ENCODE measurements at regions not wholly inside any gene's neighbourhood (a gene's known extent, or its start where the extent isn't known, plus 50 kb on each side); places are given as distances from the start of the nearest gene placed in this dataset.
A peak's percentile ranks its signal among the peaks of the same experiment; 100 is the strongest.
"Not testable (repeated sequence)": the region's sequence is repeated elsewhere in the genome, so short reads cannot be mapped to it uniquely, and the experiment has no call there.

DNA sequence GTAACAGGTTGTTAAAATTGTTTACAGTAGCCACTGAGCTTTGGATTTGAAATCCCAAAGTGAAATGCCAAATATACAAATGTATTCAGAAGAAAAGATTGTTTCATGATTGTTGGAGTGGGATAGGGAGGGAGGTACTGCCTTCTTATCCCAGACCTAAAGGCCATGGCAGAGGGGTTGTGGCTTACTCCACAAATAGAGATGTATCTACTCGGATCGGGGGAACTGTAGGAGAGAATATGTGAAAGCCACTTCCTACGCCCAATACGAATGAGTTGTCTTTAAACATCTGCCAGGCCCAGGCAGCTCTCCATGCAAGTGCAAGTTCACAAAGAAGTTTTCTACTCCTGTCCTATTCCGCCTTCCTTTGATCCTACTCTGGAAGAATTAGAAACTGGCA, 150.2 kb upstream of the PRSS12 start:
- not testable (repeated sequence) for H3K4me3 ChIP-seq; H3K27me3 ChIP-seq; H3K9me2 ChIP-seq (replicated peaks; ENCODE audit: insufficient read depth); H2AFZ ChIP-seq; H3K79me2 ChIP-seq; H4K20me1 ChIP-seq (ENCODE audit: insufficient read depth, poor library complexity, severe bottlenecking); H3K4me1 ChIP-seq (ENCODE audit: insufficient read depth); H3K27ac ChIP-seq; H3K36me3 ChIP-seq (replicated peaks; ENCODE audit: insufficient read depth, low read depth); DNase-seq (ENCODE audit: low spot score); H3K9me3 ChIP-seq (ENCODE audit: low read depth); H3K4me2 ChIP-seq
- 79% methylated on average over 5 of the region's 5 CpGs for WGBS (ENCODE audit: low lambda C conversion rate, missing lambda C conversion rate)

DNA sequence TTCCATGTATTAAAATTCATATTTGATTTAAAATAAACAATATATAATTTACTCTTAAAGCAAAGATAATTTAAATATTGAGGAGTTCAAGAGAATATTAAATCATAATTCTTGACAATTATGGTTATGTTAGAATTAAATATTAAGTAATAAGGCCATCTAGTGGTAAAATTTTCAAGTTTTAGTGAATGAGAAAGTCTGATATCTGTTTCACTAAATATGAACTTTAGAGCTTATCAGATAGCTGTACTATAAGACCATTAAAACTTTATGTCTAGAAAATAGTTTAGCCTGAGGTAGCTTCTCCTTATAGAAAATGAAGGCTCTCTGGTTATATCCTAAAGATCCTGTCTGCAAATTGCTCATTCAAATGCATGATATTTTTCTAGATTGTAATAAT, 152.1 kb upstream of the PRSS12 start:
- not testable (repeated sequence) for H3K4me3 ChIP-seq; H3K27me3 ChIP-seq; H3K9me2 ChIP-seq (replicated peaks; ENCODE audit: insufficient read depth); H3K36me3 ChIP-seq (replicated peaks; ENCODE audit: insufficient read depth, low read depth); H3K4me2 ChIP-seq; H3K27ac ChIP-seq; DNase-seq (ENCODE audit: low spot score); H2AFZ ChIP-seq; H4K20me1 ChIP-seq (ENCODE audit: insufficient read depth, poor library complexity, severe bottlenecking); H3K4me1 ChIP-seq (ENCODE audit: insufficient read depth); H3K9me3 ChIP-seq (ENCODE audit: low read depth); H3K79me2 ChIP-seq
- TF ChIP-seq, protein P1, sequence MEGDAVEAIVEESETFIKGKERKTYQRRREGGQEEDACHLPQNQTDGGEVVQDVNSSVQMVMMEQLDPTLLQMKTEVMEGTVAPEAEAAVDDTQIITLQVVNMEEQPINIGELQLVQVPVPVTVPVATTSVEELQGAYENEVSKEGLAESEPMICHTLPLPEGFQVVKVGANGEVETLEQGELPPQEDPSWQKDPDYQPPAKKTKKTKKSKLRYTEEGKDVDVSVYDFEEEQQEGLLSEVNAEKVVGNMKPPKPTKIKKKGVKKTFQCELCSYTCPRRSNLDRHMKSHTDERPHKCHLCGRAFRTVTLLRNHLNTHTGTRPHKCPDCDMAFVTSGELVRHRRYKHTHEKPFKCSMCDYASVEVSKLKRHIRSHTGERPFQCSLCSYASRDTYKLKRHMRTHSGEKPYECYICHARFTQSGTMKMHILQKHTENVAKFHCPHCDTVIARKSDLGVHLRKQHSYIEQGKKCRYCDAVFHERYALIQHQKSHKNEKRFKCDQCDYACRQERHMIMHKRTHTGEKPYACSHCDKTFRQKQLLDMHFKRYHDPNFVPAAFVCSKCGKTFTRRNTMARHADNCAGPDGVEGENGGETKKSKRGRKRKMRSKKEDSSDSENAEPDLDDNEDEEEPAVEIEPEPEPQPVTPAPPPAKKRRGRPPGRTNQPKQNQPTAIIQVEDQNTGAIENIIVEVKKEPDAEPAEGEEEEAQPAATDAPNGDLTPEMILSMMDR (IDR thresholded peaks at IDR 0.05; ENCODE audit: poor library complexity): peak; percentile 33

DNA sequence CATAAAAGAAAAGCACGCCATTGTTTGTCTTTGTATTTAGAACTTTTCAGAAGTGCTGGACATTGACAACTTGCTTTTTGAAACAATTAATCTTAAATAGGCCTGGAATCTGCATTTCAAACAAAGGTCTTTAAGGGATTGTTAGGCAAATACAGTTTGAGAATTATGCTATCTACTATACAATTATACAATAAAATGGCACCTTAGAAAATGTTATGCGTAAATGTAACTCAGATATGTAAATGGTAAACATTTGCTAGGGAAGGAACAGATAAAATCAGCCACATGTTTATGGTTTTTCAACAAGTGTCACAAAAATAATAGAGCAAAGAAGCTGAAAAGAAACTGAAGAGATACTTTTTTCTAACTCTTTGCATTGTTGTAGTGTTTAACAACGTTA, 152.7 kb upstream of the PRSS12 start:
- not testable (repeated sequence) for H3K27ac ChIP-seq; H3K9me2 ChIP-seq (replicated peaks; ENCODE audit: insufficient read depth); H2AFZ ChIP-seq; H3K36me3 ChIP-seq (replicated peaks; ENCODE audit: insufficient read depth, low read depth); H3K27me3 ChIP-seq; H3K4me3 ChIP-seq; H3K4me1 ChIP-seq (ENCODE audit: insufficient read depth); H3K9me3 ChIP-seq (ENCODE audit: low read depth); H4K20me1 ChIP-seq (ENCODE audit: insufficient read depth, poor library complexity, severe bottlenecking); H3K4me2 ChIP-seq; DNase-seq (ENCODE audit: low spot score); H3K79me2 ChIP-seq
- WGBS (ENCODE audit: low lambda C conversion rate, missing lambda C conversion rate): 64% methylated on average over 3 of the region's 3 CpGs

DNA sequence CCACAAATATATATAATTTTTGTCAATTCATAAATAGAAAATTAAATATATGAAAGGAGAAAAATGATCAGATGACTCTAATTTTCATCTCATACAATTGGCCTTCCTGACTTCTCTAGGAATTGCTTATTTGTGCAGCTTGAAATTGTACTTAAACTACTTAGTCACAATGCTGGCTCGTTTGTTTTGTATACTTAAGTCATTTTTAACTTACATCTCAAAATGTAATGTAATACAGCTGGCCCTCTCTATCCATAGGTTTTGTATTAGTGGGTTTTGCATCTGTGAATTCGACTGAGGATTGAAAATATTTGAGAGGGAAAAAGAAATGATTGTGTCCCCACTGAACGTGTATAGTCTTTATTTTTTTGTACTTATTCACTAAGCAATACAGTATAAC, 160.1 kb upstream of the PRSS12 start:
- not testable (repeated sequence) for H3K4me2 ChIP-seq; DNase-seq (ENCODE audit: low spot score); H3K4me1 ChIP-seq (ENCODE audit: insufficient read depth); H3K27me3 ChIP-seq; H3K4me3 ChIP-seq; H3K27ac ChIP-seq; H4K20me1 ChIP-seq (ENCODE audit: insufficient read depth, poor library complexity, severe bottlenecking); H3K9me2 ChIP-seq (replicated peaks; ENCODE audit: insufficient read depth); H2AFZ ChIP-seq; H3K79me2 ChIP-seq; H3K9me3 ChIP-seq (ENCODE audit: low read depth); H3K36me3 ChIP-seq (replicated peaks; ENCODE audit: insufficient read depth, low read depth)
- 79% methylated on average over 3 of the region's 3 CpGs for WGBS (ENCODE audit: low lambda C conversion rate, missing lambda C conversion rate)

DNA sequence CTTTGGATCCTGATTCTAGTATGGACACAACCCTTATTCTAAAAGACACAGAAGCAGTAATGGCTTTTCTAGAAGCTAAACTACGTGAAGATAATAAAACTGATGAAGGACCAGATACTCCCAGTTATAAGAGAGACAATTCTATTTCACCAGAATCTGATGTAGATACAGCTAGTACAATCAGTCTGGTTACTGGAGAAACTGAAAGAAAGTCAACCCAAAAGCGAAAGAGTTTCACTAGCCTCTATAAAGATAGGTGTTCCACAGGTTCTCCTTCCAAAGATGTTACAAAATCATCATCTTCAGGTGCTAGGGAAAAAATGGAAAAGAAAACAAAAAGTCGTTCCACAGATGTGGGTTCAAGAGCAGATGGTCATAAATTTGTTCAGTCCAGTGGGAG, 161.5 kb upstream of the PRSS12 start:
- H3K79me2 ChIP-seq; H3K9me3 ChIP-seq (ENCODE audit: low read depth); H3K4me3 ChIP-seq; H3K27ac ChIP-seq; H3K9me2 ChIP-seq (replicated peaks; ENCODE audit: insufficient read depth); H3K36me3 ChIP-seq (replicated peaks; ENCODE audit: insufficient read depth, low read depth); H3K27me3 ChIP-seq; H2AFZ ChIP-seq; H3K4me1 ChIP-seq (ENCODE audit: insufficient read depth); H3K4me2 ChIP-seq; DNase-seq (ENCODE audit: low spot score); H4K20me1 ChIP-seq (ENCODE audit: insufficient read depth, poor library complexity, severe bottlenecking): not testable (repeated sequence)
- WGBS (ENCODE audit: low lambda C conversion rate, missing lambda C conversion rate): 92% methylated on average over 3 of the region's 3 CpGs

DNA sequence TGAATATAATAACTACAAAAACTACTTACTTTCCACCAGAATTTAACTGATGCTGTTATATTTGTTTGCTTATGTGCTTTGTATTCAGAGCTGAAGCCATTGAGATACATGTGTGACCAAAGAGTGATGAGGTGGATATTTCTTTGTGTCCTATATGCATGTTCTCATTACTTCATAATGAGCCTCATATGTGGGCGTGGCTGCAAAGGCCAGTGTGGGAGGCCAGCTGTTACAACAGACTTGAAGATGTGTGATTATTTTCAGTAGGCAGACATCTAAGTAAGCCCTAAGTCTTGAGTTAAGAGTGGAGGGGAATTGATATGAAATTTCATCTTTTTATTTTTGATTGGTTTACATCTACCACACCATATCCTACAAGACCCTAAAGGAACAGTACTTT, 163.3 kb upstream of the PRSS12 start:
- H4K20me1 ChIP-seq (ENCODE audit: insufficient read depth, poor library complexity, severe bottlenecking); H3K36me3 ChIP-seq (replicated peaks; ENCODE audit: insufficient read depth, low read depth); H3K27me3 ChIP-seq; H3K4me3 ChIP-seq; H3K9me2 ChIP-seq (replicated peaks; ENCODE audit: insufficient read depth); H3K4me1 ChIP-seq (ENCODE audit: insufficient read depth); H3K4me2 ChIP-seq; DNase-seq (ENCODE audit: low spot score); H3K79me2 ChIP-seq; H3K9me3 ChIP-seq (ENCODE audit: low read depth); H2AFZ ChIP-seq; H3K27ac ChIP-seq: not testable (repeated sequence)
- 89% methylated on average over 1 of the region's 1 CpG for WGBS (ENCODE audit: low lambda C conversion rate, missing lambda C conversion rate)

DNA sequence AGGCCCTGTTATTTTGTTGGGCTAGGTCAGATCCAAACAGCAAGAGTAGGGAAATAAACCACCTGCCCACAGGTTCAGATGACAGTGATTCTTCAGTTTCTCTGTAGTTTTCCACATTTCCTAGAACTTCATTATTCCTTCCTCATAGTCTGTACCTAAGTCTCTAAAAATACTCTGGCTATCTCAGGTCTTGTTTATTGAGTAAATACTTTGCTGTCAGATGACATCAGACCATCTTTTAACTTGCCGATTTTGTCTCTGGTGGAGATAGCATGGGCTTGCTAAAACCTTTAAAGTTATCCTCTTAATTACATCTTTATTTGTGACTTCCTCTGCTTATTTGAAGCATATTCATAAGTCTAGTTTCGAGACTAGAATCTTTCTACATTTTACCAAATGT, 155.1 kb upstream of the METTL14 start:
- 47% methylated on average over 2 of the region's 2 CpGs for WGBS (ENCODE audit: low lambda C conversion rate, missing lambda C conversion rate)
- H3K79me2 ChIP-seq; H3K4me2 ChIP-seq; H3K4me3 ChIP-seq; H2AFZ ChIP-seq; H3K27ac ChIP-seq; H4K20me1 ChIP-seq (ENCODE audit: insufficient read depth, poor library complexity, severe bottlenecking); H3K9me2 ChIP-seq (replicated peaks; ENCODE audit: insufficient read depth); H3K36me3 ChIP-seq (replicated peaks; ENCODE audit: insufficient read depth, low read depth); H3K27me3 ChIP-seq; H3K4me1 ChIP-seq (ENCODE audit: insufficient read depth); H3K9me3 ChIP-seq (ENCODE audit: low read depth); DNase-seq (ENCODE audit: low spot score): not testable (repeated sequence)

DNA sequence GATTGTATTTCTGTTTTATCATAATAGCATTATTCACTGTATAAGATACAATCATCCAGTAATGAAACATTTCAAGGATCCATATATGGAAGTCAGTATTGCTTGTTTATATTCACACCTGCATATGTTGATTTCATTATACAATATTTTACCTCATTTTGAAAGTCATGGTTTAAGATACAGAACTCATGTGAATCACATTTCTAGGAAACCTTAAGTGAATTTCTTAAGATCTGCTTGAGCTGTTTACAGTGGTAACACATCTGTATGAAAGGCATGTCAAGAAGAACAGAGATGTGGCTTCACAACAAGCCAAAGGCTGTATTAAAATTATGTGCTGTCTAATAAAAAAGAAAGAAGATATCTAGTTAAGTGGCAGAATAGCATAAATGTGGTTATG, 153.2 kb upstream of the METTL14 start:
- H3K4me1 ChIP-seq (ENCODE audit: insufficient read depth); H2AFZ ChIP-seq; H3K27me3 ChIP-seq; H3K27ac ChIP-seq; H3K79me2 ChIP-seq; H3K36me3 ChIP-seq (replicated peaks; ENCODE audit: insufficient read depth, low read depth); DNase-seq (ENCODE audit: low spot score); H3K9me3 ChIP-seq (ENCODE audit: low read depth); H3K4me2 ChIP-seq; H3K4me3 ChIP-seq; H4K20me1 ChIP-seq (ENCODE audit: insufficient read depth, poor library complexity, severe bottlenecking); H3K9me2 ChIP-seq (replicated peaks; ENCODE audit: insufficient read depth): not testable (repeated sequence)

DNA sequence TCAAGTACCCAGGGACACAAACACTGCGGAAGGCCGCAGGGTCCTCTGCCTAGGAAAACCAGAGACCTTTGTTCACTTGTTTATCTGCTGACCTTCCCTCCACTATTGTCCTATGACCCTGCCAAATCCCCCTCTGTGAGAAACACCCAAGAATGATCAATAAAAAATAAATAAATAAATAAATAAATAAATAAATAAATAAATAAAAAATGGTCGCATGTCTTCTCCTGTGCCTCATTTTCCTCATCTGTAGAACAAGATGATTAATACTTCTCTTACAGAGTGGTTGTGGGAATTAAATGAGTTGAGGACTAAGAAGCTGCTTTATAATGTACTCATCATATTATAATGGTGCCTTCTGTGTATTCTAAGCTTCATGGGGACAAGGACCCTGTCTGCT, 149.4 kb upstream of the METTL14 start:
- H3K9me3 ChIP-seq (ENCODE audit: low read depth); H3K79me2 ChIP-seq; H3K36me3 ChIP-seq (replicated peaks; ENCODE audit: insufficient read depth, low read depth); H3K27me3 ChIP-seq; H3K4me3 ChIP-seq; H4K20me1 ChIP-seq (ENCODE audit: insufficient read depth, poor library complexity, severe bottlenecking); H3K4me1 ChIP-seq (ENCODE audit: insufficient read depth); H3K27ac ChIP-seq; H3K4me2 ChIP-seq; H2AFZ ChIP-seq; DNase-seq (ENCODE audit: low spot score); H3K9me2 ChIP-seq (replicated peaks; ENCODE audit: insufficient read depth): not testable (repeated sequence)
- 90% methylated on average over 3 of the region's 3 CpGs for WGBS (ENCODE audit: low lambda C conversion rate, missing lambda C conversion rate)

Data from hepatocyte (in vitro differentiated cells).